ENCODE measurements at regions not wholly inside any gene's neighbourhood (a gene's known extent, or its start where the extent isn't known, plus 50 kb on each side); places are given as distances from the start of the nearest gene placed in this dataset.

- Histone ChIP-seq H3K9ac (ENCODE audit: insufficient read depth, low read length) (no peak overlapping the region), H3K79me2 (ENCODE audit: control insufficient read depth, insufficient read depth, low read length) (no peaks in the 10 kb centered on the region), H4K20me1 (ENCODE audit: control insufficient read depth, extremely low read depth, insufficient read depth, low read length) (no peaks in the 10 kb centered on the region), H2AFZ (ENCODE audit: low read length) (no peak overlapping the region), H3K27me3 (ENCODE audit: control insufficient read depth, insufficient read depth, low read length) (no peaks in the 10 kb centered on the region), H3K4me1 (ENCODE audit: control insufficient read depth, extremely low read depth, insufficient read depth, low read length) (no peaks in the 10 kb centered on the region), H3K36me3 (ENCODE audit: control insufficient read depth, insufficient read depth, low read length) (no peaks in the 10 kb centered on the region), H3K4me2 (ENCODE audit: extremely low read depth, insufficient read depth, low read length) (no peak overlapping the region), H3K4me3 (replicated peaks in 1 of 4; ENCODE audit: control extremely low read depth in 1 of 4, insufficient read depth in 1 of 4, low read depth in 3 of 4, low read length in 4 of 4) (no peak overlapping the region), H3K9me3 (ENCODE audit: control insufficient read depth, insufficient read depth, low read depth, low read length) (no peaks in the 10 kb centered on the region), H3K27ac (ENCODE audit: insufficient read depth, low read length) (no peak overlapping the region)
- DNase-seq (ENCODE audit: low read depth in 2 of 2) = no peak
- TF ChIP-seq, protein P1, sequence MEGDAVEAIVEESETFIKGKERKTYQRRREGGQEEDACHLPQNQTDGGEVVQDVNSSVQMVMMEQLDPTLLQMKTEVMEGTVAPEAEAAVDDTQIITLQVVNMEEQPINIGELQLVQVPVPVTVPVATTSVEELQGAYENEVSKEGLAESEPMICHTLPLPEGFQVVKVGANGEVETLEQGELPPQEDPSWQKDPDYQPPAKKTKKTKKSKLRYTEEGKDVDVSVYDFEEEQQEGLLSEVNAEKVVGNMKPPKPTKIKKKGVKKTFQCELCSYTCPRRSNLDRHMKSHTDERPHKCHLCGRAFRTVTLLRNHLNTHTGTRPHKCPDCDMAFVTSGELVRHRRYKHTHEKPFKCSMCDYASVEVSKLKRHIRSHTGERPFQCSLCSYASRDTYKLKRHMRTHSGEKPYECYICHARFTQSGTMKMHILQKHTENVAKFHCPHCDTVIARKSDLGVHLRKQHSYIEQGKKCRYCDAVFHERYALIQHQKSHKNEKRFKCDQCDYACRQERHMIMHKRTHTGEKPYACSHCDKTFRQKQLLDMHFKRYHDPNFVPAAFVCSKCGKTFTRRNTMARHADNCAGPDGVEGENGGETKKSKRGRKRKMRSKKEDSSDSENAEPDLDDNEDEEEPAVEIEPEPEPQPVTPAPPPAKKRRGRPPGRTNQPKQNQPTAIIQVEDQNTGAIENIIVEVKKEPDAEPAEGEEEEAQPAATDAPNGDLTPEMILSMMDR (conservative IDR thresholded peaks at IDR 0.05 in 1 of 2, IDR thresholded peaks at IDR 0.05 in 1 of 2; ENCODE audit: low read depth in 1 of 2, low read length in 2 of 2) = no peak
- TF ChIP-seq EZH2 (IDR thresholded peaks at IDR 0.05; ENCODE audit: low read length, missing control alignments) = no peak
Observed at GRCh38 chr17:52594516-52594915, 436.0 kb upstream of the CA10 start.

- Histone ChIP-seq H3K9ac (ENCODE audit: insufficient read depth, low read length) (no peak overlapping the region), H3K4me3 (replicated peaks in 1 of 4; ENCODE audit: control extremely low read depth in 1 of 4, insufficient read depth in 1 of 4, low read depth in 3 of 4, low read length in 4 of 4) (no peak overlapping the region), H3K27me3 (ENCODE audit: control insufficient read depth, insufficient read depth, low read length) (no peaks in the 10 kb centered on the region), H3K27ac (ENCODE audit: insufficient read depth, low read length) (no peak overlapping the region), H4K20me1 (ENCODE audit: control insufficient read depth, extremely low read depth, insufficient read depth, low read length) (no peaks in the 10 kb centered on the region), H3K4me1 (ENCODE audit: control insufficient read depth, extremely low read depth, insufficient read depth, low read length) (no peaks in the 10 kb centered on the region), H3K4me2 (ENCODE audit: extremely low read depth, insufficient read depth, low read length) (no peak overlapping the region), H2AFZ (ENCODE audit: low read length) (no peak overlapping the region), H3K9me3 (ENCODE audit: control insufficient read depth, insufficient read depth, low read depth, low read length) (no peaks in the 10 kb centered on the region), H3K79me2 (ENCODE audit: control insufficient read depth, insufficient read depth, low read length) (no peaks in the 10 kb centered on the region), H3K36me3 (ENCODE audit: control insufficient read depth, insufficient read depth, low read length) (no peaks in the 10 kb centered on the region)
- DNase-seq (ENCODE audit: low read depth in 2 of 2) = no peak
- no peak for TF ChIP-seq EZH2 (IDR thresholded peaks at IDR 0.05; ENCODE audit: low read length, missing control alignments)
- TF ChIP-seq, protein P1 (conservative IDR thresholded peaks at IDR 0.05 in 1 of 2, IDR thresholded peaks at IDR 0.05 in 1 of 2; ENCODE audit: low read depth in 1 of 2, low read length in 2 of 2) = no peak
Observed at GRCh38 chr17:52546990-52547389, 388.5 kb upstream of the CA10 start.

GRCh38 chr17:52546493-52546892 is 388.0 kb upstream of the CA10 start:
- no peak for DNase-seq (ENCODE audit: low read depth in 2 of 2)
- Histone ChIP-seq H3K4me3 (replicated peaks in 1 of 4; ENCODE audit: control extremely low read depth in 1 of 4, insufficient read depth in 1 of 4, low read depth in 3 of 4, low read length in 4 of 4) (no peak overlapping the region), H3K27ac (ENCODE audit: insufficient read depth, low read length) (no peak overlapping the region), H2AFZ (ENCODE audit: low read length) (no peak overlapping the region), H3K4me1 (ENCODE audit: control insufficient read depth, extremely low read depth, insufficient read depth, low read length) (no peaks in the 10 kb centered on the region), H3K9ac (ENCODE audit: insufficient read depth, low read length) (no peak overlapping the region), H3K36me3 (ENCODE audit: control insufficient read depth, insufficient read depth, low read length) (no peaks in the 10 kb centered on the region), H4K20me1 (ENCODE audit: control insufficient read depth, extremely low read depth, insufficient read depth, low read length) (no peaks in the 10 kb centered on the region), H3K4me2 (ENCODE audit: extremely low read depth, insufficient read depth, low read length) (no peak overlapping the region), H3K27me3 (ENCODE audit: control insufficient read depth, insufficient read depth, low read length) (no peaks in the 10 kb centered on the region), H3K79me2 (ENCODE audit: control insufficient read depth, insufficient read depth, low read length) (no peaks in the 10 kb centered on the region), H3K9me3 (ENCODE audit: control insufficient read depth, insufficient read depth, low read depth, low read length) (no peaks in the 10 kb centered on the region)
- TF ChIP-seq EZH2 (IDR thresholded peaks at IDR 0.05; ENCODE audit: low read length, missing control alignments) = no peak
- TF ChIP-seq, protein P1 (conservative IDR thresholded peaks at IDR 0.05 in 1 of 2, IDR thresholded peaks at IDR 0.05 in 1 of 2; ENCODE audit: low read depth in 1 of 2, low read length in 2 of 2) = no peak
